Endothelial cell (in vitro differentiated cells): ENCODE measurements at regions not wholly inside any gene's neighbourhood (a gene's known extent, or its start where the extent isn't known, plus 50 kb on each side); places are given as distances from the start of the nearest gene placed in this dataset.

Experiments used
- DNase-seq: peaks from one replicate; pipeline ENCODE4 v3.0.0; 2021; ENCODE audit warnings: low spot score
- H3K27ac Mint-ChIP-seq: one replicate; pipeline ENCODE4 v1.8.0; 2021; ENCODE audit warnings: mixed read lengths, inconsistent platforms; ENCODE audit not compliant: unreplicated experiment
- H3K27me3 Mint-ChIP-seq: one replicate; pipeline ENCODE4 v1.8.0; 2021; ENCODE audit warnings: mild to moderate bottlenecking, moderate library complexity, mixed read lengths, inconsistent platforms; ENCODE audit not compliant: unreplicated experiment
- H3K36me3 Mint-ChIP-seq: one replicate; pipeline ENCODE4 v1.8.0; 2021; ENCODE audit warnings: mild to moderate bottlenecking, low read depth, mixed read lengths, inconsistent platforms; ENCODE audit not compliant: unreplicated experiment
- H3K4me1 Mint-ChIP-seq: one replicate; pipeline ENCODE4 v1.8.0; 2021; ENCODE audit warnings: mild to moderate bottlenecking, mixed read lengths, inconsistent platforms; ENCODE audit not compliant: unreplicated experiment
- H3K4me3 Mint-ChIP-seq: one replicate; pipeline ENCODE4 v1.8.0; 2021; ENCODE audit warnings: mild to moderate bottlenecking, mixed read lengths, inconsistent platforms; ENCODE audit not compliant: unreplicated experiment
- H3K9me3 Mint-ChIP-seq: one replicate; pipeline ENCODE4 v1.8.0; 2021; ENCODE audit warnings: mixed read lengths, inconsistent platforms; ENCODE audit not compliant: unreplicated experiment
- TF ChIP-seq, protein P1 (sequence below): fragments of 200-600 bp; sonication (generic); IDR thresholded peaks from one replicate; pipeline ENCODE4 v1.5.0; 2021; ENCODE audit warnings: antibody characterized with exemption; ENCODE audit not compliant: unreplicated experiment

DNA sequence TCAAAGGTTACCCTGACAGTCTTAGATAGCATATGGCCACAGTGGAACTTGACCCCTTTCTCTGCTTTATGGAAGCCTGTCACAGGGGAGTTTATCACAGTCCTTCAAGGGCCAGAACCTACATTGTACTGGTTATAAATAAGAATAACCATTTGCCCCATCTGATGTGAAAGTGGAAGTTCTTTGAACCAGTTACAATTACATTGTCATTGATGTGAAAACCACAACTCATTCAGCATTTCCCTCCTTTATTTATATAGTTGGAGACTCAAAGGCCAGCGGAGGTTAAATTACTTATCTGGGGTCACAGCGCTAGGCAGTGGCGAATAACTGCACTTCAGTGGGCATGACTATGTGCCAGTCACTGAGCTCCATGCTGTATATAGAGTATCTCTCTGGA, 60.5 kb upstream of the TBC1D5 start:
- no peak overlapping the region for H3K27ac Mint-ChIP-seq
- TF ChIP-seq, protein P1, sequence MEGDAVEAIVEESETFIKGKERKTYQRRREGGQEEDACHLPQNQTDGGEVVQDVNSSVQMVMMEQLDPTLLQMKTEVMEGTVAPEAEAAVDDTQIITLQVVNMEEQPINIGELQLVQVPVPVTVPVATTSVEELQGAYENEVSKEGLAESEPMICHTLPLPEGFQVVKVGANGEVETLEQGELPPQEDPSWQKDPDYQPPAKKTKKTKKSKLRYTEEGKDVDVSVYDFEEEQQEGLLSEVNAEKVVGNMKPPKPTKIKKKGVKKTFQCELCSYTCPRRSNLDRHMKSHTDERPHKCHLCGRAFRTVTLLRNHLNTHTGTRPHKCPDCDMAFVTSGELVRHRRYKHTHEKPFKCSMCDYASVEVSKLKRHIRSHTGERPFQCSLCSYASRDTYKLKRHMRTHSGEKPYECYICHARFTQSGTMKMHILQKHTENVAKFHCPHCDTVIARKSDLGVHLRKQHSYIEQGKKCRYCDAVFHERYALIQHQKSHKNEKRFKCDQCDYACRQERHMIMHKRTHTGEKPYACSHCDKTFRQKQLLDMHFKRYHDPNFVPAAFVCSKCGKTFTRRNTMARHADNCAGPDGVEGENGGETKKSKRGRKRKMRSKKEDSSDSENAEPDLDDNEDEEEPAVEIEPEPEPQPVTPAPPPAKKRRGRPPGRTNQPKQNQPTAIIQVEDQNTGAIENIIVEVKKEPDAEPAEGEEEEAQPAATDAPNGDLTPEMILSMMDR, result no peak

DNA sequence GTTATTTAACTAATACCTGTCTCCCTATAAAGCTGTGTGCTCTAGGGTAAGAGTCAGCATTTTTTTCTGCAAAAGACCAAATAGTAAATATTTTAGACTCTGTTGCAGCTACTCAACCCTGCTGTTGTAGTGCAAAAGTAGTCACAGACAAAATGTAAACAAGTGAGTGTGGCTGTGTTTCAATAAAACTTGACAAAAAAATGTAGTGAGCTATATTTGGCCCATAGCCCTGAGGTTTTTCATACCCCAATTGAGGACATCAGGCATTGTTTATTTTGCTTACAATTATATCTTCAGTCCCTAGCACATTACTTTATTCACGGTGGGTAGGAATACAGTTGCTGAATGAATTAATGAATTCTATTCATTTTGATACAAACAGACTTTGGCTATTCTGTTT, 58.7 kb upstream of the TBC1D5 start:
- Mint-ChIP-seq H3K9me3 (no peaks in the 10 kb centered on the region), H3K27ac (no peak overlapping the region), H3K4me3 (no peak overlapping the region), H3K4me1 (peaks cover 3% of the 10 kb centered on the region), H3K36me3 (no peaks in the 10 kb centered on the region), H3K27me3 (peaks cover 1% of the 10 kb centered on the region)
- TF ChIP-seq, protein P1, result no peak
- DNase-seq, result no peak

More for the DNA sequence above, 60.5 kb upstream of the TBC1D5 start:
- Mint-ChIP-seq H3K4me1 (no peaks in the 10 kb centered on the region), H3K27me3 (peaks cover 3% of the 10 kb centered on the region), H3K9me3 (no peaks in the 10 kb centered on the region), H3K4me3 (no peak overlapping the region), H3K36me3 (no peaks in the 10 kb centered on the region)
- DNase-seq, result no peak

DNA sequence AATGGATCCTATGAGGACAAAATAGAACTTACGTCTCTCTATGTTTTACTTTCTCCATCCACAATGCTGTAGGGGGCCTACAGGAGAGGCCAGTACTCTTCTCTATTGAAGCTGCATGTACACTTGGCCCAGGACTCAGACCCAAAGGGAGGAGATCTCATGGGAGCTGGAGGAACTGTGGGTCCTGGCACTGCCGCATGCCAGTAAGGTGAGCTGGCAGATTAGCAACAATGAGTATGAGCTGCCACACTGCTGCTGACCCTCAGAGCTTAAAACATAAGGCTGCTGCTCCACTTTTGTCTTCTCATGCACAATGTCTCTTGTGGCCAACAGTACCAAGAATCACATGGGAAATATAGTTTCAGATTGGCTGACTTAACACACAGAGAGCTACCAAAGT, 57.8 kb upstream of the TBC1D5 start:
- no peak overlapping the region for H3K27ac Mint-ChIP-seq

DNA sequence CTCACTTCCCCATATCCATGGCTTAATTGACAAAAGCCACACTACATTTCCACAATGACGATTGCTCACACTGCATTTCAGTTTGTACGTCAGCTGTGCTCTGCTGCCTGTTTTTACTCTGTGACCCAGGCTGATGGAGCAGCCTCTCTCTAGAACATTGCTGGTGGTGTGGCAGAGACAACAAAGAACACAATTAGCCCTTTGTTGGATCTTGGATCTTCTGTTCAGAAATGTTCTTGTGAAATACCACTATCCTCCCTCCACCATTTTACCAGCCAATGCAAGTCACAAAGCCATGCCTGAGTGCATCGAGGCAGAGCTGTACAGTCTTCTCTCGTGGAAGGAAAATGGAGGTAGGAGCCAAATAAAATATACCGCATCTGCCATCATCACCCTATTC, 56.9 kb upstream of the TBC1D5 start:
- TF ChIP-seq, protein P1, result no peak
- DNase-seq, result no peak
- no peaks in the 10 kb centered on the region for H3K9me3 Mint-ChIP-seq
- H3K27ac Mint-ChIP-seq, result no peak overlapping the region
- H3K36me3 Mint-ChIP-seq, result no peaks in the 10 kb centered on the region
- no peak overlapping the region for H3K4me3 Mint-ChIP-seq
- peaks cover 3% of the 10 kb centered on the region for H3K4me1 Mint-ChIP-seq
- no peaks in the 10 kb centered on the region for H3K27me3 Mint-ChIP-seq

More for the DNA sequence above, 57.8 kb upstream of the TBC1D5 start:
- DNase-seq, result no peak
- H3K27me3 Mint-ChIP-seq, result no peaks in the 10 kb centered on the region
- no peaks in the 10 kb centered on the region for H3K9me3 Mint-ChIP-seq
- TF ChIP-seq, protein P1, result no peak
- H3K36me3 Mint-ChIP-seq, result no peaks in the 10 kb centered on the region
- no peak overlapping the region for H3K4me3 Mint-ChIP-seq
- H3K4me1 Mint-ChIP-seq, result peaks cover 3% of the 10 kb centered on the region

DNA sequence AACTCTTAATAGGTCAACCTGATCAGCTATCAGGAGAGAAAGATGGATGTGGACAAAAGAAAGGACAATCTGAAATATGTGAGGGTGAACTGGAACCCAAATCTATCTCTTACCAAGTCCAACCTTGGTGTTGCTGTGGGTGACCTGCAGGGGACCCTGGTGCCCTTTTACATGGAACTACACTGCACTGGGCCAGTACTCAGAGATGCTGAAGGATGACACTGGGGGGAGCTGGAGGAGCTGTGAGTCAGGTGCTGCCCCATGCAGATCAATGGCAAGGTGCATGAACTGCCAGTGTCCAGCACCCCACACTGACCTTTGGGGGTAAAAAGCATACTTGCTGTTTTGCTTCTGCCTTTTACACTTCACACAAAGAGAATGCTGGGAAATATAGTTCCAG, 55.6 kb upstream of the TBC1D5 start:
- Mint-ChIP-seq H3K9me3 (no peaks in the 10 kb centered on the region), H3K36me3 (no peaks in the 10 kb centered on the region), H3K4me1 (peaks cover 3% of the 10 kb centered on the region), H3K4me3 (no peak overlapping the region), H3K27ac (no peak overlapping the region), H3K27me3 (no peaks in the 10 kb centered on the region)
- DNase-seq, result no peak
- TF ChIP-seq, protein P1, result no peak
